ENCODE measurements at regions not wholly inside any gene's neighbourhood (a gene's known extent, or its start where the extent isn't known, plus 50 kb on each side); places are given as distances from the start of the nearest gene placed in this dataset.
"Not testable (repeated sequence)": the region's sequence is repeated elsewhere in the genome, so short reads cannot be mapped to it uniquely, and the experiment has no call there.

- not testable (repeated sequence) for DNase-seq (ENCODE audit: low spot score)
These were observed 136.6 kb upstream of the PROKR2 start for GRCh38 chr20:5453316-5453715.

GRCh38 chr20:5452691-5453090 lies 135.9 kb upstream of the PROKR2 start:
- DNase-seq (ENCODE audit: low spot score), result not testable (repeated sequence)

- not testable (repeated sequence) for DNase-seq (ENCODE audit: low spot score)
These were observed 135.5 kb upstream of the PROKR2 start for GRCh38 chr20:5452286-5452685.

- no peak for DNase-seq (ENCODE audit: low spot score)
These were observed 135.0 kb upstream of the PROKR2 start for GRCh38 chr20:5451643-5452210.

- DNase-seq (ENCODE audit: low spot score), result peak; percentile 30
These were observed 131.8 kb upstream of the PROKR2 start for GRCh38 chr20:5448449-5449118.

- no peak for DNase-seq (ENCODE audit: low spot score)
These were observed 130.4 kb upstream of the PROKR2 start for GRCh38 chr20:5447188-5447587.

- DNase-seq (ENCODE audit: low spot score), result no peak
These were observed 128.9 kb upstream of the PROKR2 start for GRCh38 chr20:5445611-5446010.

- no peak for DNase-seq (ENCODE audit: low spot score)
These were observed 125.3 kb upstream of the PROKR2 start for GRCh38 chr20:5442101-5442500.

GRCh38 chr20:5434116-5434515 lies 117.4 kb upstream of the PROKR2 start:
- DNase-seq (ENCODE audit: low spot score), result no peak

GRCh38 chr20:5433352-5433751 lies 116.6 kb upstream of the PROKR2 start:
- DNase-seq (ENCODE audit: low spot score), result no peak

- no peak for DNase-seq (ENCODE audit: low spot score)
These were observed 115.3 kb upstream of the PROKR2 start for GRCh38 chr20:5432030-5432429.

GRCh38 chr20:5430670-5431069 lies 113.9 kb upstream of the PROKR2 start:
- DNase-seq (ENCODE audit: low spot score), result no peak

GRCh38 chr20:5426026-5426425 lies 109.3 kb upstream of the PROKR2 start:
- DNase-seq (ENCODE audit: low spot score), result no peak

- no peak for DNase-seq (ENCODE audit: low spot score)
These were observed 99.3 kb upstream of the PROKR2 start for GRCh38 chr20:5416086-5416485.

- DNase-seq (ENCODE audit: low spot score), result no peak
These were observed 96.6 kb upstream of the PROKR2 start for GRCh38 chr20:5413394-5413793.

- no peak for DNase-seq (ENCODE audit: low spot score)
These were observed 93.7 kb upstream of the PROKR2 start for GRCh38 chr20:5410470-5410869.

GRCh38 chr20:5402903-5403531 lies 86.3 kb upstream of the PROKR2 start:
- DNase-seq (ENCODE audit: low spot score), result no peak

GRCh38 chr20:5401277-5401875 lies 84.6 kb upstream of the PROKR2 start:
- no peak for DNase-seq (ENCODE audit: low spot score)

GRCh38 chr20:5400164-5400762 lies 83.5 kb upstream of the PROKR2 start:
- DNase-seq (ENCODE audit: low spot score), result peak; percentile 2

GRCh38 chr20:5397393-5397792 lies 80.6 kb upstream of the PROKR2 start:
- no peak for DNase-seq (ENCODE audit: low spot score)

GRCh38 chr20:5395932-5396727 lies 79.4 kb upstream of the PROKR2 start:
- no peak for DNase-seq (ENCODE audit: low spot score)
